WTC11 (cell line): ENCODE measurements at regions not wholly inside any gene's neighbourhood (a gene's known extent, or its start where the extent isn't known, plus 50 kb on each side); places are given as distances from the start of the nearest gene placed in this dataset.

Experiments
- ATAC-seq: fragments of 200-7000 bp; cut with Tn5 transposase; 2 replicates; pipeline ENCODE4 v1.10.0; 2021; ENCODE audit warnings: mild to moderate bottlenecking, moderate library complexity
- CTCF ChIA-PET: fragments of 300-600 bp; sonication (Branson Sonifier 250); formaldehyde crosslinking; loops from one replicate; lab custom pipeline; 2021; ENCODE audit warnings: antibody characterized with exemption; lab: Charles Lee
- POLR2A ChIA-PET: fragments of 350-600 bp; sonication (Branson Sonifier 250); formaldehyde crosslinking; loops from one replicate; lab custom pipeline; 2021; ENCODE audit warnings: antibody characterized with exemption; lab: Charles Lee
- DNase-seq: peaks from one replicate; pipeline ENCODE4 v3.0.0; 2021; ENCODE audit warnings: low spot score
- H3K27ac Mint-ChIP-seq: 2 replicates; pipeline ENCODE4 v1.8.0; 2021; ENCODE audit warnings: mixed read lengths
- H3K27me3 Mint-ChIP-seq: 2 replicates; pipeline ENCODE4 v1.8.0; 2021; ENCODE audit warnings: low read depth, mild to moderate bottlenecking, moderate library complexity, mixed read lengths
- H3K36me3 Mint-ChIP-seq: 2 replicates; pipeline ENCODE4 v1.8.0; 2021; ENCODE audit warnings: mixed read lengths
- H3K4me1 Mint-ChIP-seq: 2 replicates; pipeline ENCODE4 v1.8.0; 2022; ENCODE audit warnings: mixed read lengths
- H3K4me3 Mint-ChIP-seq: 2 replicates; pipeline ENCODE4 v1.8.0; 2021; ENCODE audit warnings: mild to moderate bottlenecking, moderate library complexity, mixed read lengths
- H3K9me3 Mint-ChIP-seq: 2 replicates; pipeline ENCODE4 v1.8.0; 2021; ENCODE audit warnings: mixed read lengths
- CREB1 ChIP-seq: sonication (generic); formaldehyde crosslinking; IDR thresholded peaks from 2 replicates; pipeline ENCODE4 v1.8.0; 2023; ENCODE audit warnings: mild to moderate bottlenecking, missing genetic modification reagents
- ELF4 ChIP-seq: sonication (generic); formaldehyde crosslinking; IDR thresholded peaks from 2 replicates; pipeline ENCODE4 v1.8.1; 2022; ENCODE audit warnings: low read depth, mild to moderate bottlenecking, moderate library complexity, missing genetic modification reagents
- EMX1 ChIP-seq: fragments of 250-450 bp; sonication (Bioruptor Pico); IDR thresholded peaks from 2 replicates; pipeline ENCODE4 v1.8.0; 2021; ENCODE audit warnings: mild to moderate bottlenecking
- MYBL2 ChIP-seq: sonication (generic); formaldehyde crosslinking; IDR thresholded peaks from 2 replicates; pipeline ENCODE4 v1.8.1; 2023; ENCODE audit warnings: mild to moderate bottlenecking, moderate library complexity, missing genetic modification reagents
- NFE2L1 ChIP-seq: sonication (generic); formaldehyde crosslinking; IDR thresholded peaks from 2 replicates; pipeline ENCODE4 v1.8.1; 2023; ENCODE audit warnings: missing genetic modification reagents
- OVOL2 ChIP-seq: fragments of 250-450 bp; sonication (Bioruptor Pico); IDR thresholded peaks from 2 replicates; pipeline ENCODE4 v1.9.0; 2021; ENCODE audit warnings: mild to moderate bottlenecking, borderline replicate concordance
- SMAD3 ChIP-seq: sonication (generic); formaldehyde crosslinking; IDR thresholded peaks from 2 replicates; pipeline ENCODE4 v1.8.0; 2022; ENCODE audit warnings: missing genetic modification reagents, mild to moderate bottlenecking, borderline replicate concordance
- SOX15 ChIP-seq: fragments of 250-450 bp; sonication (Bioruptor Pico); IDR thresholded peaks from 2 replicates; pipeline ENCODE4 v1.9.0; 2021; ENCODE audit warnings: mild to moderate bottlenecking
- ZBTB21 ChIP-seq: sonication (generic); formaldehyde crosslinking; IDR thresholded peaks from 2 replicates; pipeline ENCODE4 v1.8.1; 2023; ENCODE audit warnings: mild to moderate bottlenecking, missing genetic modification reagents, borderline replicate concordance
- ZNF121 ChIP-seq: sonication (generic); formaldehyde crosslinking; IDR thresholded peaks from 2 replicates; pipeline ENCODE4 v1.8.0; 2023; ENCODE audit warnings: missing genetic modification reagents
- ZNF138 ChIP-seq: sonication (generic); formaldehyde crosslinking; conservative IDR thresholded peaks from 2 replicates; pipeline ENCODE4 v1.8.1; 2022; ENCODE audit warnings: mild to moderate bottlenecking, moderate library complexity, missing genetic modification reagents
- TF ChIP-seq, protein P1 (sequence below): fragments of 250-450 bp; sonication (Bioruptor Pico); IDR thresholded peaks from 2 replicates; pipeline ENCODE4 v1.8.0; 2021; ENCODE audit warnings: mild to moderate bottlenecking
- TF ChIP-seq, protein P2 (sequence below): sonication (generic); formaldehyde crosslinking; IDR thresholded peaks from 2 replicates; pipeline ENCODE4 v1.8.1; 2022; ENCODE audit warnings: missing genetic modification reagents, borderline replicate concordance
- TF ChIP-seq, protein P3 (sequence below): sonication (generic); formaldehyde crosslinking; conservative IDR thresholded peaks from 2 replicates; pipeline ENCODE4 v1.8.1; 2023; ENCODE audit warnings: mild to moderate bottlenecking, low read depth, missing genetic modification reagents, moderate library complexity
- TF ChIP-seq, protein P4 (sequence below): sonication (generic); formaldehyde crosslinking; IDR thresholded peaks from 2 replicates; pipeline ENCODE4 v1.8.1; 2023; ENCODE audit warnings: mild to moderate bottlenecking, missing genetic modification reagents, borderline replicate concordance
- TF ChIP-seq, protein P5 (sequence below): sonication (generic); formaldehyde crosslinking; IDR thresholded peaks from 2 replicates; pipeline ENCODE4 v1.8.1; 2023; ENCODE audit warnings: mild to moderate bottlenecking, missing genetic modification reagents
- TF ChIP-seq, protein P6 (sequence below): sonication (generic); formaldehyde crosslinking; IDR thresholded peaks from 2 replicates; pipeline ENCODE4 v1.8.1; 2022; ENCODE audit warnings: mild to moderate bottlenecking, moderate library complexity, missing genetic modification reagents
- TF ChIP-seq, protein P7 (sequence below): sonication (generic); formaldehyde crosslinking; IDR thresholded peaks from 2 replicates; pipeline ENCODE4 v1.8.1; 2023; ENCODE audit warnings: mild to moderate bottlenecking, missing genetic modification reagents, moderate library complexity
- TF ChIP-seq, protein P8 (sequence below): fragments of 250-450 bp; sonication (Bioruptor Pico); IDR thresholded peaks from 2 replicates; pipeline ENCODE4 v1.9.0; 2021; ENCODE audit warnings: mild to moderate bottlenecking

DNA sequence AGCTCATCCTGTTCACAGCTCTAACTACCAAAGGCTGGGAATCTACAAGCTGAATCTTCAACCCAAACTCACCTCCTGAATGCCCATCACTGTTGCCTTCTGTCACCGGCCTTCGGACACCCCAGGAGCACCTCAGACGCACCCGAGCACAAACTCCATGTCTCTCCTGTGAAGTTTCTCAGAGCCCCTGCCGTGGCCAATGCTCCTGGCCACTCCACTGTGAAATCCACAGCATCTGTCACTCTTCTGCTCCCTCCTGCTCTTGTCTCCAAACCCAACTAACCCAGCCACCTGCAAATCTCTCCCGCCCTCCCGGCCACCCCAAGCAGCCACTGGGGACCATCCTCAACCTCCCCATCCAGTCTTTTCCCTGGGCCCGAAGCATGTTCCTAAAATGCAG lies 457.9 kb upstream of the SALL3 start:
- CTCF ChIA-PET = no interaction called here
- H3K4me1 Mint-ChIP-seq = no peaks in the 10 kb centered on the region
- ATAC-seq (no peak), DNase-seq (no peak)
- peaks cover 39% of the 10 kb centered on the region for H3K36me3 Mint-ChIP-seq
- TF ChIP-seq, protein P1, sequence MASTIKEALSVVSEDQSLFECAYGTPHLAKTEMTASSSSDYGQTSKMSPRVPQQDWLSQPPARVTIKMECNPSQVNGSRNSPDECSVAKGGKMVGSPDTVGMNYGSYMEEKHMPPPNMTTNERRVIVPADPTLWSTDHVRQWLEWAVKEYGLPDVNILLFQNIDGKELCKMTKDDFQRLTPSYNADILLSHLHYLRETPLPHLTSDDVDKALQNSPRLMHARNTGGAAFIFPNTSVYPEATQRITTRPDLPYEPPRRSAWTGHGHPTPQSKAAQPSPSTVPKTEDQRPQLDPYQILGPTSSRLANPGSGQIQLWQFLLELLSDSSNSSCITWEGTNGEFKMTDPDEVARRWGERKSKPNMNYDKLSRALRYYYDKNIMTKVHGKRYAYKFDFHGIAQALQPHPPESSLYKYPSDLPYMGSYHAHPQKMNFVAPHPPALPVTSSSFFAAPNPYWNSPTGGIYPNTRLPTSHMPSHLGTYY (CRISPR knock-in tag) = no peak
- POLR2A ChIA-PET = no interaction called here
- no peak overlapping the region for H3K27ac Mint-ChIP-seq
- peaks cover 4% of the 10 kb centered on the region for H3K27me3 Mint-ChIP-seq
- H3K9me3 Mint-ChIP-seq = peaks cover 47% of the 10 kb centered on the region
- H3K4me3 Mint-ChIP-seq = no peak overlapping the region

DNA sequence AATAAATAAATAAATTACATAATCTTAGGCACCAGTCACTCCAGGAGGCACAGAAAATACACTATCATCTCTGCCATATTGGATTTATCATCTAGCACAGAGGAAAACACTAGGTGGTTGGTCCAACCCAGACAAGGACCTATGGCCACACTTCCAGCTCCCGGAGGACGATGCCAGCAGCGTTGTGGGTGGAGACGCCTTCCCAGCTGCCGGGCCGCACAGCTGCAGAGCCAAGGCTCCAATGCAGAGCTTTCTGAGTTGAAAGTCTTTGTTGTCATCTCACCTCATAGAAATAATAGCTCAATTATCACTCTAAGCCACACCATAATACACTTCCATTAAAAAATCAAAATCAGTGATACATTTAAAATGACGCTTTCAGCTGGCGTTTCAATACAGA lies 457.1 kb upstream of the SALL3 start:
- Mint-ChIP-seq H3K36me3 (peaks cover 39% of the 10 kb centered on the region), H3K27me3 (peaks cover 7% of the 10 kb centered on the region), H3K9me3 (peaks cover 47% of the 10 kb centered on the region), H3K27ac (no peak overlapping the region), H3K4me1 (no peaks in the 10 kb centered on the region), H3K4me3 (no peak overlapping the region)
- DNase-seq = no peak
- TF ChIP-seq, protein P2, sequence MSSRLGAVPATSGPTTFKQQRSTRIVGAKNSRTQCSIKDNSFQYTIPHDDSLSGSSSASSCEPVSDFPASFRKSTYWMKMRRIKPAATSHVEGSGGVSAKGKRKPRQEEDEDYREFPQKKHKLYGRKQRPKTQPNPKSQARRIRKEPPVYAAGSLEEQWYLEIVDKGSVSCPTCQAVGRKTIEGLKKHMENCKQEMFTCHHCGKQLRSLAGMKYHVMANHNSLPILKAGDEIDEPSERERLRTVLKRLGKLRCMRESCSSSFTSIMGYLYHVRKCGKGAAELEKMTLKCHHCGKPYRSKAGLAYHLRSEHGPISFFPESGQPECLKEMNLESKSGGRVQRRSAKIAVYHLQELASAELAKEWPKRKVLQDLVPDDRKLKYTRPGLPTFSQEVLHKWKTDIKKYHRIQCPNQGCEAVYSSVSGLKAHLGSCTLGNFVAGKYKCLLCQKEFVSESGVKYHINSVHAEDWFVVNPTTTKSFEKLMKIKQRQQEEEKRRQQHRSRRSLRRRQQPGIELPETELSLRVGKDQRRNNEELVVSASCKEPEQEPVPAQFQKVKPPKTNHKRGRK (CRISPR knock-in tag) = no peak
- TF ChIP-seq, protein P3, sequence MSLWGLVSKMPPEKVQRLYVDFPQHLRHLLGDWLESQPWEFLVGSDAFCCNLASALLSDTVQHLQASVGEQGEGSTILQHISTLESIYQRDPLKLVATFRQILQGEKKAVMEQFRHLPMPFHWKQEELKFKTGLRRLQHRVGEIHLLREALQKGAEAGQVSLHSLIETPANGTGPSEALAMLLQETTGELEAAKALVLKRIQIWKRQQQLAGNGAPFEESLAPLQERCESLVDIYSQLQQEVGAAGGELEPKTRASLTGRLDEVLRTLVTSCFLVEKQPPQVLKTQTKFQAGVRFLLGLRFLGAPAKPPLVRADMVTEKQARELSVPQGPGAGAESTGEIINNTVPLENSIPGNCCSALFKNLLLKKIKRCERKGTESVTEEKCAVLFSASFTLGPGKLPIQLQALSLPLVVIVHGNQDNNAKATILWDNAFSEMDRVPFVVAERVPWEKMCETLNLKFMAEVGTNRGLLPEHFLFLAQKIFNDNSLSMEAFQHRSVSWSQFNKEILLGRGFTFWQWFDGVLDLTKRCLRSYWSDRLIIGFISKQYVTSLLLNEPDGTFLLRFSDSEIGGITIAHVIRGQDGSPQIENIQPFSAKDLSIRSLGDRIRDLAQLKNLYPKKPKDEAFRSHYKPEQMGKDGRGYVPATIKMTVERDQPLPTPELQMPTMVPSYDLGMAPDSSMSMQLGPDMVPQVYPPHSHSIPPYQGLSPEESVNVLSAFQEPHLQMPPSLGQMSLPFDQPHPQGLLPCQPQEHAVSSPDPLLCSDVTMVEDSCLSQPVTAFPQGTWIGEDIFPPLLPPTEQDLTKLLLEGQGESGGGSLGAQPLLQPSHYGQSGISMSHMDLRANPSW (CRISPR knock-in tag) = no peak
- TF ChIP-seq, protein P4, sequence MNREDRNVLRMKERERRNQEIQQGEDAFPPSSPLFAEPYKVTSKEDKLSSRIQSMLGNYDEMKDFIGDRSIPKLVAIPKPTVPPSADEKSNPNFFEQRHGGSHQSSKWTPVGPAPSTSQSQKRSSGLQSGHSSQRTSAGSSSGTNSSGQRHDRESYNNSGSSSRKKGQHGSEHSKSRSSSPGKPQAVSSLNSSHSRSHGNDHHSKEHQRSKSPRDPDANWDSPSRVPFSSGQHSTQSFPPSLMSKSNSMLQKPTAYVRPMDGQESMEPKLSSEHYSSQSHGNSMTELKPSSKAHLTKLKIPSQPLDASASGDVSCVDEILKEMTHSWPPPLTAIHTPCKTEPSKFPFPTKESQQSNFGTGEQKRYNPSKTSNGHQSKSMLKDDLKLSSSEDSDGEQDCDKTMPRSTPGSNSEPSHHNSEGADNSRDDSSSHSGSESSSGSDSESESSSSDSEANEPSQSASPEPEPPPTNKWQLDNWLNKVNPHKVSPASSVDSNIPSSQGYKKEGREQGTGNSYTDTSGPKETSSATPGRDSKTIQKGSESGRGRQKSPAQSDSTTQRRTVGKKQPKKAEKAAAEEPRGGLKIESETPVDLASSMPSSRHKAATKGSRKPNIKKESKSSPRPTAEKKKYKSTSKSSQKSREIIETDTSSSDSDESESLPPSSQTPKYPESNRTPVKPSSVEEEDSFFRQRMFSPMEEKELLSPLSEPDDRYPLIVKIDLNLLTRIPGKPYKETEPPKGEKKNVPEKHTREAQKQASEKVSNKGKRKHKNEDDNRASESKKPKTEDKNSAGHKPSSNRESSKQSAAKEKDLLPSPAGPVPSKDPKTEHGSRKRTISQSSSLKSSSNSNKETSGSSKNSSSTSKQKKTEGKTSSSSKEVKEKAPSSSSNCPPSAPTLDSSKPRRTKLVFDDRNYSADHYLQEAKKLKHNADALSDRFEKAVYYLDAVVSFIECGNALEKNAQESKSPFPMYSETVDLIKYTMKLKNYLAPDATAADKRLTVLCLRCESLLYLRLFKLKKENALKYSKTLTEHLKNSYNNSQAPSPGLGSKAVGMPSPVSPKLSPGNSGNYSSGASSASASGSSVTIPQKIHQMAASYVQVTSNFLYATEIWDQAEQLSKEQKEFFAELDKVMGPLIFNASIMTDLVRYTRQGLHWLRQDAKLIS (CRISPR knock-in tag) = no peak
- TF ChIP-seq, protein P5, sequence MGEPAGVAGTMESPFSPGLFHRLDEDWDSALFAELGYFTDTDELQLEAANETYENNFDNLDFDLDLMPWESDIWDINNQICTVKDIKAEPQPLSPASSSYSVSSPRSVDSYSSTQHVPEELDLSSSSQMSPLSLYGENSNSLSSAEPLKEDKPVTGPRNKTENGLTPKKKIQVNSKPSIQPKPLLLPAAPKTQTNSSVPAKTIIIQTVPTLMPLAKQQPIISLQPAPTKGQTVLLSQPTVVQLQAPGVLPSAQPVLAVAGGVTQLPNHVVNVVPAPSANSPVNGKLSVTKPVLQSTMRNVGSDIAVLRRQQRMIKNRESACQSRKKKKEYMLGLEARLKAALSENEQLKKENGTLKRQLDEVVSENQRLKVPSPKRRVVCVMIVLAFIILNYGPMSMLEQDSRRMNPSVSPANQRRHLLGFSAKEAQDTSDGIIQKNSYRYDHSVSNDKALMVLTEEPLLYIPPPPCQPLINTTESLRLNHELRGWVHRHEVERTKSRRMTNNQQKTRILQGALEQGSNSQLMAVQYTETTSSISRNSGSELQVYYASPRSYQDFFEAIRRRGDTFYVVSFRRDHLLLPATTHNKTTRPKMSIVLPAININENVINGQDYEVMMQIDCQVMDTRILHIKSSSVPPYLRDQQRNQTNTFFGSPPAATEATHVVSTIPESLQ (CRISPR knock-in tag) = no peak
- TF ChIP-seq, protein P6, sequence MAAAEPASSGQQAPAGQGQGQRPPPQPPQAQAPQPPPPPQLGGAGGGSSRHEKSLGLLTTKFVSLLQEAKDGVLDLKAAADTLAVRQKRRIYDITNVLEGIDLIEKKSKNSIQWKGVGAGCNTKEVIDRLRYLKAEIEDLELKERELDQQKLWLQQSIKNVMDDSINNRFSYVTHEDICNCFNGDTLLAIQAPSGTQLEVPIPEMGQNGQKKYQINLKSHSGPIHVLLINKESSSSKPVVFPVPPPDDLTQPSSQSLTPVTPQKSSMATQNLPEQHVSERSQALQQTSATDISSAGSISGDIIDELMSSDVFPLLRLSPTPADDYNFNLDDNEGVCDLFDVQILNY (CRISPR knock-in tag) = no peak
- TF ChIP-seq SOX15 (CRISPR knock-in tag) (no peak), SMAD3 (CRISPR knock-in tag) (no peak), ZBTB21 (CRISPR knock-in tag) (no peak), CREB1 (CRISPR knock-in tag) (no peak), EMX1 (CRISPR knock-in tag) (no peak), ZNF121 (CRISPR knock-in tag) (no peak), NFE2L1 (no peak), OVOL2 (CRISPR knock-in tag) (no peak), ELF4 (no peak), MYBL2 (CRISPR knock-in tag) (no peak), ZNF138 (CRISPR knock-in tag) (no peak)
- TF ChIP-seq, protein P7, sequence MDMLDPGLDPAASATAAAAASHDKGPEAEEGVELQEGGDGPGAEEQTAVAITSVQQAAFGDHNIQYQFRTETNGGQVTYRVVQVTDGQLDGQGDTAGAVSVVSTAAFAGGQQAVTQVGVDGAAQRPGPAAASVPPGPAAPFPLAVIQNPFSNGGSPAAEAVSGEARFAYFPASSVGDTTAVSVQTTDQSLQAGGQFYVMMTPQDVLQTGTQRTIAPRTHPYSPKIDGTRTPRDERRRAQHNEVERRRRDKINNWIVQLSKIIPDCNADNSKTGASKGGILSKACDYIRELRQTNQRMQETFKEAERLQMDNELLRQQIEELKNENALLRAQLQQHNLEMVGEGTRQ (CRISPR knock-in tag) = no peak
- TF ChIP-seq, protein P8, sequence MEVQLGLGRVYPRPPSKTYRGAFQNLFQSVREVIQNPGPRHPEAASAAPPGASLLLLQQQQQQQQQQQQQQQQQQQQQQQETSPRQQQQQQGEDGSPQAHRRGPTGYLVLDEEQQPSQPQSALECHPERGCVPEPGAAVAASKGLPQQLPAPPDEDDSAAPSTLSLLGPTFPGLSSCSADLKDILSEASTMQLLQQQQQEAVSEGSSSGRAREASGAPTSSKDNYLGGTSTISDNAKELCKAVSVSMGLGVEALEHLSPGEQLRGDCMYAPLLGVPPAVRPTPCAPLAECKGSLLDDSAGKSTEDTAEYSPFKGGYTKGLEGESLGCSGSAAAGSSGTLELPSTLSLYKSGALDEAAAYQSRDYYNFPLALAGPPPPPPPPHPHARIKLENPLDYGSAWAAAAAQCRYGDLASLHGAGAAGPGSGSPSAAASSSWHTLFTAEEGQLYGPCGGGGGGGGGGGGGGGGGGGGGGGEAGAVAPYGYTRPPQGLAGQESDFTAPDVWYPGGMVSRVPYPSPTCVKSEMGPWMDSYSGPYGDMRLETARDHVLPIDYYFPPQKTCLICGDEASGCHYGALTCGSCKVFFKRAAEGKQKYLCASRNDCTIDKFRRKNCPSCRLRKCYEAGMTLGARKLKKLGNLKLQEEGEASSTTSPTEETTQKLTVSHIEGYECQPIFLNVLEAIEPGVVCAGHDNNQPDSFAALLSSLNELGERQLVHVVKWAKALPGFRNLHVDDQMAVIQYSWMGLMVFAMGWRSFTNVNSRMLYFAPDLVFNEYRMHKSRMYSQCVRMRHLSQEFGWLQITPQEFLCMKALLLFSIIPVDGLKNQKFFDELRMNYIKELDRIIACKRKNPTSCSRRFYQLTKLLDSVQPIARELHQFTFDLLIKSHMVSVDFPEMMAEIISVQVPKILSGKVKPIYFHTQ = no peak
- ATAC-seq = no peak
- CTCF ChIA-PET = no interaction called here
- POLR2A ChIA-PET = no interaction called here
